HCT116 (cell line): ENCODE measurements at regions not wholly inside any gene's neighbourhood (a gene's known extent, or its start where the extent isn't known, plus 50 kb on each side); places are given as distances from the start of the nearest gene placed in this dataset.

Experiments
- ATAC-seq: fragments of 200-7000 bp; cut with Tn5 transposase; 2 replicates; pipeline ENCODE4 v1.9.1; 2020; ENCODE audit warnings: mild to moderate bottlenecking, moderate library complexity
- BruUV-seq: library from RNA; stranded (reverse); fragments of 400-500 nt; replicated peaks from 2 replicates; lab custom pipeline; 2021; lab: Mats Ljungman, UMichigan
- CTCF ChIA-PET: fragments of 300-600 bp; sonication (Branson Sonifier 250); formaldehyde crosslinking; loops from one replicate; lab custom pipeline; 2021; ENCODE audit warnings: antibody characterized with exemption; lab: Charles Lee
- POLR2A ChIA-PET: fragments of 300-600, 350-600 bp; sonication (Branson Sonifier 250); formaldehyde crosslinking; loops from one replicate; lab custom pipeline; 2021; ENCODE audit warnings: antibody characterized with exemption; lab: Charles Lee
- RAD21 ChIA-PET, 2 experiments: fragments of 300-600 bp; sonication (Branson Sonifier 250); formaldehyde crosslinking; loops; one replicate each; lab custom pipeline; 2023; ENCODE audit warnings: low total read pairs in 2 of 2; ENCODE audit not compliant: uncharacterized antibody in 2 of 2, unreplicated experiment in 2 of 2, low non-redundant PET in 1 of 2; lab: Charles Lee
- DNase-seq: peaks from one replicate; pipeline ENCODE4 v3.0.0-alpha.2; 2010; ENCODE audit warnings: low read depth, low spot score
- H2AFZ ChIP-seq: fragments of 200-600 bp; shearing (Covaris generic), sonication (generic); 2 replicates; pipeline ENCODE4 v1.6.1; 2017; ENCODE audit warnings: low read depth, mixed run types, mixed read lengths, antibody characterized with exemption, low read length; ENCODE audit not compliant: poor library complexity, severe bottlenecking
- H3K27ac ChIP-seq: 2 replicates; pipeline ENCODE4 v1.5.1; 2012; ENCODE audit warnings: low read depth, low read length
- H3K27me3 ChIP-seq: fragments of 200-600 bp; sonication (generic); 2 replicates; pipeline ENCODE4 v1.6.1; 2016; ENCODE audit warnings: mixed run types, low read length, mixed read lengths; ENCODE audit not compliant: insufficient read depth
- H3K36me3 ChIP-seq, 2 experiments: fragments of 200-500 bp in 1 of 2; fragments of 200-600 bp in 1 of 2; sonication (Bioruptor generic) in 1 of 2; sonication (generic) in 1 of 2; 2 replicates each; pipeline versions ENCODE4 v1.5.1 to v1.6.1; 2014 to 2016; ENCODE audit warnings: low read length in 2 of 2, inconsistent platforms in 1 of 2, mixed read lengths in 1 of 2, mixed run types in 1 of 2; ENCODE audit not compliant: insufficient read depth in 2 of 2, control insufficient read depth in 1 of 2
- H3K4me1 ChIP-seq, 2 experiments: fragments of 200-600 bp in 1 of 2; sonication (generic) in 1 of 2; 2 replicates each; pipeline versions ENCODE4 v1.5.1 to v1.6.1; 2012 to 2017; ENCODE audit warnings: low read length in 2 of 2, inconsistent platforms in 1 of 2, mild to moderate bottlenecking in 1 of 2, mixed read lengths in 1 of 2, mixed run types in 1 of 2, moderate library complexity in 1 of 2; ENCODE audit not compliant: insufficient read depth in 2 of 2, control insufficient read depth in 1 of 2
- H3K4me2 ChIP-seq: fragments of 200-600 bp; sonication (generic); 2 replicates; pipeline ENCODE4 v1.6.1; 2017; ENCODE audit warnings: mixed run types, low read length, mixed read lengths
- H3K4me3 ChIP-seq, 2 experiments: fragments of 200-600 bp in 1 of 2; sonication (generic) in 1 of 2; replicated peaks in 1 of 2; 2 replicates each; pipeline ENCODE4 v1.5.1; 2011 to 2016; ENCODE audit warnings: low read length in 2 of 2, control low read depth in 1 of 2, low read depth in 1 of 2, mild to moderate bottlenecking in 1 of 2, mixed read lengths in 1 of 2, mixed run types in 1 of 2
- H3K79me2 ChIP-seq: fragments of 200-600 bp; sonication (generic); 2 replicates; pipeline ENCODE4 v1.6.1; 2017; ENCODE audit warnings: mild to moderate bottlenecking, mixed run types, low read length, moderate library complexity, mixed read lengths; ENCODE audit not compliant: insufficient read depth
- H3K9ac ChIP-seq: fragments of 200-600 bp; sonication (generic); 2 replicates; pipeline ENCODE4 v1.6.1; 2016; ENCODE audit warnings: low read length, mixed read lengths
- H3K9me2 ChIP-seq: fragments of 200-600 bp; sonication (generic), shearing (Covaris generic); 2 replicates; pipeline ENCODE4 v1.6.1; 2017; ENCODE audit warnings: mixed run types, mild to moderate bottlenecking, moderate library complexity; ENCODE audit not compliant: insufficient read depth
- H3K9me3 ChIP-seq, 2 experiments: fragments of 200-500 bp in 1 of 2; fragments of 200-600 bp in 1 of 2; sonication (Bioruptor generic) in 1 of 2; sonication (generic) in 1 of 2; 2 replicates each; pipeline ENCODE4 v1.6.1; 2014 to 2017; ENCODE audit warnings: low read length in 2 of 2, mixed read lengths in 2 of 2, inconsistent platforms in 1 of 2, low read depth in 1 of 2, mild to moderate bottlenecking in 1 of 2, mixed run types in 1 of 2, moderate library complexity in 1 of 2; ENCODE audit not compliant: control insufficient read depth in 1 of 2, insufficient read depth in 1 of 2
- H4K20me1 ChIP-seq: fragments of 200-600 bp; sonication (generic), shearing (Covaris generic); 2 replicates; pipeline ENCODE4 v1.6.1; 2017; ENCODE audit warnings: mixed run types, mild to moderate bottlenecking, moderate library complexity; ENCODE audit not compliant: insufficient read depth
- CBX3 ChIP-seq: IDR thresholded peaks from 2 replicates; pipeline ENCODE4 v1.6.1; 2012; ENCODE audit warnings: low read depth
- ELF1 ChIP-seq: IDR thresholded peaks from 2 replicates; pipeline ENCODE4 v1.6.1; 2012; ENCODE audit warnings: low read depth, borderline replicate concordance
- JUND ChIP-seq: IDR thresholded peaks from 2 replicates; pipeline ENCODE4 v1.6.1; 2012
- MAX ChIP-seq: IDR thresholded peaks from 2 replicates; pipeline ENCODE4 v1.6.1; 2012
- REST ChIP-seq: IDR thresholded peaks from 2 replicates; pipeline ENCODE4 v1.6.1; 2012; ENCODE audit warnings: low read depth
- SIN3A ChIP-seq: IDR thresholded peaks from 2 replicates; pipeline ENCODE4 v1.6.1; 2012; ENCODE audit warnings: low read depth
- SP1 ChIP-seq: IDR thresholded peaks from 2 replicates; pipeline ENCODE4 v1.6.1; 2012; ENCODE audit warnings: low read depth
- TCF7L2 ChIP-seq: IDR thresholded peaks from 2 replicates; pipeline ENCODE4 v1.7.0; 2011; ENCODE audit warnings: borderline replicate concordance, inconsistent platforms; ENCODE audit not compliant: insufficient read depth, insufficient read length; ENCODE audit errors: extremely low read depth
- ZFX ChIP-seq: fragments of 450-650 bp; IDR thresholded peaks from 2 replicates; pipeline ENCODE4 v1.6.1; 2017
- ZNF274 ChIP-seq: fragments of 200-500 bp; sonication (Bioruptor generic); IDR thresholded peaks from 2 replicates; pipeline ENCODE4 v1.6.1; 2014; ENCODE audit warnings: mild to moderate bottlenecking, low read depth, low read length, inconsistent platforms
- intact Hi-C: fragments of 100-400 bp; cut with micrococcal nuclease; formaldehyde crosslinking; loops from 2 replicates; pipeline ENCODE4 v1.10.0; 2022
- TF ChIP-seq, protein P1 (sequence below), 3 experiments: fragments of 200-600 bp in 1 of 3; sonication (generic) in 1 of 3; IDR thresholded peaks in 2 of 3; conservative IDR thresholded peaks in 1 of 3; 2 replicates each; pipeline ENCODE4 v1.5.1; 2012 to 2017; ENCODE audit warnings: low read depth in 2 of 3, low read length in 2 of 3, antibody characterized with exemption in 1 of 3, borderline replicate concordance in 1 of 3, control low read depth in 1 of 3, mild to moderate bottlenecking in 1 of 3, mixed read lengths in 1 of 3, mixed run types in 1 of 3, moderate library complexity in 1 of 3; ENCODE audit not compliant: insufficient read depth in 1 of 3
- TF ChIP-seq, protein P2 (sequence below): IDR thresholded peaks from 2 replicates; pipeline ENCODE4 v1.6.1; 2011; ENCODE audit warnings: mild to moderate bottlenecking, low read length, moderate library complexity; ENCODE audit not compliant: insufficient replicate concordance; ENCODE audit errors: extremely low read depth

GRCh38 chr7:136391371-136391770, 414.2 kb upstream of the MTPN start:
- no peaks in the 10 kb centered on the region for H3K9me2 ChIP-seq
- no peaks in the 10 kb centered on the region; a peak in 1 of 4 replicates for H3K9me3 ChIP-seq
- BruUV-seq = no TSS peak
- H3K9ac ChIP-seq = no peak overlapping the region
- no peaks in the 10 kb centered on the region for H3K79me2 ChIP-seq
- RAD21 ChIA-PET = no interaction called here
- intact Hi-C loops = no loop called here
- H3K4me2 ChIP-seq = no peak overlapping the region
- DNase-seq (no peak), ATAC-seq (no peak)
- TF ChIP-seq ZFX (no peak), MAX (no peak), TCF7L2 (no peak), JUND (no peak), SIN3A (no peak)
- TF ChIP-seq, all 23 proteins: peak for 0
- Histone ChIP-seq H3K36me3 (no peaks in the 10 kb centered on the region), H3K27me3 (no peaks in the 10 kb centered on the region), H4K20me1 (no peaks in the 10 kb centered on the region), H3K4me1 (no peaks in the 10 kb centered on the region), H3K27ac (no peak overlapping the region), H3K4me3 (no peak overlapping the region), H2AFZ (no peak overlapping the region)
- CTCF ChIA-PET = no interaction called here
- POLR2A ChIA-PET = interaction anchor here (0.6 kb wide), 1 partner anchor 753 kb away, joined by 4 read pairs; no protein-coding TSS in a partner anchor

GRCh38 chr7:136389933-136390332, 412.8 kb upstream of the MTPN start:
- Histone ChIP-seq H3K4me2 (no peak overlapping the region), H2AFZ (no peak overlapping the region), H3K4me3 (no peak overlapping the region), H3K9me3 (no peaks in the 10 kb centered on the region; a peak in 1 of 4 replicates), H3K9ac (no peak overlapping the region), H3K4me1 (no peaks in the 10 kb centered on the region), H3K27me3 (no peaks in the 10 kb centered on the region), H3K27ac (no peak overlapping the region), H3K36me3 (no peaks in the 10 kb centered on the region), H4K20me1 (no peaks in the 10 kb centered on the region), H3K9me2 (no peaks in the 10 kb centered on the region), H3K79me2 (no peaks in the 10 kb centered on the region)
- RAD21 ChIA-PET = no interaction called here
- CTCF ChIA-PET = no interaction called here
- ATAC-seq (no peak), DNase-seq (no peak)
- no TSS peak for BruUV-seq
- intact Hi-C loops = no loop called here
- POLR2A ChIA-PET = no interaction called here
- TF ChIP-seq CBX3 (no peak), REST (no peak), MAX (no peak), TCF7L2 (no peak), ZNF274 (no peak), SP1 (no peak), ELF1 (no peak)
- TF ChIP-seq, protein P1, sequence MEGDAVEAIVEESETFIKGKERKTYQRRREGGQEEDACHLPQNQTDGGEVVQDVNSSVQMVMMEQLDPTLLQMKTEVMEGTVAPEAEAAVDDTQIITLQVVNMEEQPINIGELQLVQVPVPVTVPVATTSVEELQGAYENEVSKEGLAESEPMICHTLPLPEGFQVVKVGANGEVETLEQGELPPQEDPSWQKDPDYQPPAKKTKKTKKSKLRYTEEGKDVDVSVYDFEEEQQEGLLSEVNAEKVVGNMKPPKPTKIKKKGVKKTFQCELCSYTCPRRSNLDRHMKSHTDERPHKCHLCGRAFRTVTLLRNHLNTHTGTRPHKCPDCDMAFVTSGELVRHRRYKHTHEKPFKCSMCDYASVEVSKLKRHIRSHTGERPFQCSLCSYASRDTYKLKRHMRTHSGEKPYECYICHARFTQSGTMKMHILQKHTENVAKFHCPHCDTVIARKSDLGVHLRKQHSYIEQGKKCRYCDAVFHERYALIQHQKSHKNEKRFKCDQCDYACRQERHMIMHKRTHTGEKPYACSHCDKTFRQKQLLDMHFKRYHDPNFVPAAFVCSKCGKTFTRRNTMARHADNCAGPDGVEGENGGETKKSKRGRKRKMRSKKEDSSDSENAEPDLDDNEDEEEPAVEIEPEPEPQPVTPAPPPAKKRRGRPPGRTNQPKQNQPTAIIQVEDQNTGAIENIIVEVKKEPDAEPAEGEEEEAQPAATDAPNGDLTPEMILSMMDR (IDR thresholded peaks at IDR 0.05 in 2 of 3, conservative IDR thresholded peaks at IDR 0.05 in 1 of 3; ENCODE audit: borderline replicate concordance in 1 of 3, insufficient read depth in 1 of 3, low read depth in 2 of 3, low read length in 2 of 3) = no peak
- TF ChIP-seq, protein P2, sequence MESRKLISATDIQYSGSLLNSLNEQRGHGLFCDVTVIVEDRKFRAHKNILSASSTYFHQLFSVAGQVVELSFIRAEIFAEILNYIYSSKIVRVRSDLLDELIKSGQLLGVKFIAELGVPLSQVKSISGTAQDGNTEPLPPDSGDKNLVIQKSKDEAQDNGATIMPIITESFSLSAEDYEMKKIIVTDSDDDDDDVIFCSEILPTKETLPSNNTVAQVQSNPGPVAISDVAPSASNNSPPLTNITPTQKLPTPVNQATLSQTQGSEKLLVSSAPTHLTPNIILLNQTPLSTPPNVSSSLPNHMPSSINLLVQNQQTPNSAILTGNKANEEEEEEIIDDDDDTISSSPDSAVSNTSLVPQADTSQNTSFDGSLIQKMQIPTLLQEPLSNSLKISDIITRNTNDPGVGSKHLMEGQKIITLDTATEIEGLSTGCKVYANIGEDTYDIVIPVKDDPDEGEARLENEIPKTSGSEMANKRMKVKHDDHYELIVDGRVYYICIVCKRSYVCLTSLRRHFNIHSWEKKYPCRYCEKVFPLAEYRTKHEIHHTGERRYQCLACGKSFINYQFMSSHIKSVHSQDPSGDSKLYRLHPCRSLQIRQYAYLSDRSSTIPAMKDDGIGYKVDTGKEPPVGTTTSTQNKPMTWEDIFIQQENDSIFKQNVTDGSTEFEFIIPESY = no peak
